ENCODE measurements at regions not wholly inside any gene's neighbourhood (a gene's known extent, or its start where the extent isn't known, plus 50 kb on each side); places are given as distances from the start of the nearest gene placed in this dataset.
"Not testable (repeated sequence)": the region's sequence is repeated elsewhere in the genome, so short reads cannot be mapped to it uniquely, and the experiment has no call there.

- DNase-seq (ENCODE audit: low read depth in 4 of 4, low spot score in 3 of 4), result no peak
Measured at GRCh38 chr11:92122561-92122960, 102.1 kb upstream of the FAT3 start.

- DNase-seq (ENCODE audit: low read depth in 4 of 4, low spot score in 3 of 4), result no peak
Measured at GRCh38 chr11:92111287-92111686, 113.3 kb upstream of the FAT3 start.

GRCh38 chr11:92109466-92109865, 115.2 kb upstream of the FAT3 start:
- no peak for DNase-seq (ENCODE audit: low read depth in 4 of 4, low spot score in 3 of 4)

- DNase-seq (ENCODE audit: low read depth in 4 of 4, low spot score in 3 of 4), result no peak
Measured at GRCh38 chr11:92107331-92107730, 117.3 kb upstream of the FAT3 start.

- no peak for DNase-seq (ENCODE audit: low read depth in 4 of 4, low spot score in 3 of 4)
Measured at GRCh38 chr11:92104349-92104748, 120.3 kb upstream of the FAT3 start.

- no peak for DNase-seq (ENCODE audit: low read depth in 4 of 4, low spot score in 3 of 4)
Measured at GRCh38 chr11:92101920-92102319, 122.7 kb upstream of the FAT3 start.

- no peak for DNase-seq (ENCODE audit: low read depth in 4 of 4, low spot score in 3 of 4)
Measured at GRCh38 chr11:92099183-92099582, 125.4 kb upstream of the FAT3 start.

GRCh38 chr11:92098172-92098571, 126.4 kb upstream of the FAT3 start:
- DNase-seq (ENCODE audit: low read depth in 4 of 4, low spot score in 3 of 4), result no peak

GRCh38 chr11:92087725-92088537, 136.7 kb upstream of the FAT3 start:
- no peak for DNase-seq (ENCODE audit: low read depth in 4 of 4, low spot score in 3 of 4)

- DNase-seq (ENCODE audit: low read depth in 4 of 4, low spot score in 3 of 4), result no peak
Measured at GRCh38 chr11:92083123-92083522, 141.5 kb upstream of the FAT3 start.

GRCh38 chr11:92082652-92083051, 142.0 kb upstream of the FAT3 start:
- DNase-seq (ENCODE audit: low read depth in 4 of 4, low spot score in 3 of 4), result no peak

- not testable (repeated sequence) for DNase-seq (ENCODE audit: low read depth in 4 of 4, low spot score in 3 of 4)
Measured at GRCh38 chr11:92074498-92074897, 150.1 kb upstream of the FAT3 start.

GRCh38 chr11:92071660-92072059, 153.0 kb upstream of the FAT3 start:
- DNase-seq (ENCODE audit: low read depth in 4 of 4, low spot score in 3 of 4), result no peak

- no peak for DNase-seq (ENCODE audit: low read depth in 4 of 4, low spot score in 3 of 4)
Measured at GRCh38 chr11:92070026-92070889, 154.4 kb upstream of the FAT3 start.

- DNase-seq (ENCODE audit: low read depth in 4 of 4, low spot score in 3 of 4), result no peak
Measured at GRCh38 chr11:92067016-92067415, 157.6 kb upstream of the FAT3 start.

- no peak for DNase-seq (ENCODE audit: low read depth in 4 of 4, low spot score in 3 of 4)
Measured at GRCh38 chr11:92061456-92062062, 163.1 kb upstream of the FAT3 start.

- DNase-seq (ENCODE audit: low read depth in 4 of 4, low spot score in 3 of 4), result no peak
Measured at GRCh38 chr11:92057849-92058442, 166.7 kb upstream of the FAT3 start.

GRCh38 chr11:92053216-92053615, 171.4 kb upstream of the FAT3 start:
- no peak for DNase-seq (ENCODE audit: low read depth in 4 of 4, low spot score in 3 of 4)

GRCh38 chr11:92050305-92050704, 174.3 kb upstream of the FAT3 start:
- DNase-seq (ENCODE audit: low read depth in 4 of 4, low spot score in 3 of 4), result no peak

GRCh38 chr11:92048415-92048814, 176.2 kb upstream of the FAT3 start:
- DNase-seq (ENCODE audit: low read depth in 4 of 4, low spot score in 3 of 4), result no peak

GRCh38 chr11:92046103-92046502, 178.5 kb upstream of the FAT3 start:
- DNase-seq (ENCODE audit: low read depth in 4 of 4, low spot score in 3 of 4), result no peak

Data from left renal pelvis (tissue), 4 donors.